Muscle of arm (tissue), 1 donor: ENCODE measurements at regions not wholly inside any gene's neighbourhood (a gene's known extent, or its start where the extent isn't known, plus 50 kb on each side); places are given as distances from the start of the nearest gene placed in this dataset.

Experiments
- DNase-seq: peaks from one replicate; pipeline ENCODE4 v3.0.0-alpha.2; 2013

- DNase-seq = no peak
Measured at GRCh38 chr3:132822837-132823236, 100.6 kb upstream of the NPHP3 start.

- no peak for DNase-seq
Measured at GRCh38 chr3:132822266-132822665, 100.1 kb upstream of the NPHP3 start.

- DNase-seq = no peak
Measured at GRCh38 chr3:132821314-132821713, 99.1 kb upstream of the NPHP3 start.

- DNase-seq = no peak
Measured at GRCh38 chr3:132818251-132818650, 96.0 kb upstream of the NPHP3 start.

GRCh38 chr3:132817646-132818177, 95.5 kb upstream of the NPHP3 start:
- no peak for DNase-seq

GRCh38 chr3:132805071-132805470, 82.9 kb upstream of the NPHP3 start:
- DNase-seq = no peak

- DNase-seq = no peak
Measured at GRCh38 chr3:132804498-132804897, 82.3 kb upstream of the NPHP3 start.

GRCh38 chr3:132803889-132804288, 81.7 kb upstream of the NPHP3 start:
- DNase-seq = no peak

- DNase-seq = no peak
Measured at GRCh38 chr3:132800958-132801357, 78.7 kb upstream of the NPHP3 start.

GRCh38 chr3:132790806-132791205, 68.6 kb upstream of the NPHP3 start:
- no peak for DNase-seq

GRCh38 chr3:132789959-132790358, 67.8 kb upstream of the NPHP3 start:
- DNase-seq = no peak

- DNase-seq = peak; percentile 75
Measured at GRCh38 chr3:132788301-132788671, 66.1 kb upstream of the NPHP3 start.

- DNase-seq = peak; percentile 54
Measured at GRCh38 chr3:132787616-132788300, 65.5 kb upstream of the NPHP3 start.

GRCh38 chr3:132786890-132787289, 64.7 kb upstream of the NPHP3 start:
- no peak for DNase-seq

- DNase-seq = no peak
Measured at GRCh38 chr3:132785292-132785691, 63.1 kb upstream of the NPHP3 start.

GRCh38 chr3:132784502-132785025, 62.4 kb upstream of the NPHP3 start:
- no peak for DNase-seq

GRCh38 chr3:132783152-132783551, 60.9 kb upstream of the NPHP3 start:
- no peak for DNase-seq

- no peak for DNase-seq
Measured at GRCh38 chr3:132781922-132782321, 59.7 kb upstream of the NPHP3 start.

- no peak for DNase-seq
Measured at GRCh38 chr3:132777171-132777570, 55.0 kb upstream of the NPHP3 start.

- no peak for DNase-seq
Measured at GRCh38 chr3:132773071-132773619, 50.9 kb upstream of the NPHP3 start.

GRCh38 chr3:132772252-132772651, 50.0 kb upstream of the NPHP3 start:
- DNase-seq = no peak
